IgD-negative memory B cell (primary cell): ENCODE measurements at regions not wholly inside any gene's neighbourhood (a gene's known extent, or its start where the extent isn't known, plus 50 kb on each side); places are given as distances from the start of the nearest gene placed in this dataset.

Source experiments
- H3K27ac Mint-ChIP-seq, 3 donors: one replicate each; pipeline ENCODE4 v1.8.0; 2020 to 2022; ENCODE audit warnings: mild to moderate bottlenecking in 3 of 3, mixed read lengths in 3 of 3, moderate library complexity in 1 of 3
- H3K27me3 Mint-ChIP-seq: one replicate; pipeline ENCODE4 v1.8.0; 2021; ENCODE audit warnings: mixed read lengths
- H3K36me3 Mint-ChIP-seq: one replicate; pipeline ENCODE4 v1.8.0; 2020; ENCODE audit warnings: mild to moderate bottlenecking, mixed read lengths
- H3K4me1 Mint-ChIP-seq, 3 donors: one replicate each; pipeline ENCODE4 v1.8.0; 2020 to 2022; ENCODE audit warnings: mixed read lengths in 3 of 3, mild to moderate bottlenecking in 1 of 3
- H3K4me3 Mint-ChIP-seq, 4 donors: one replicate each; pipeline ENCODE4 v1.8.0; 2020 to 2022; ENCODE audit warnings: mild to moderate bottlenecking in 4 of 4, mixed read lengths in 4 of 4, moderate library complexity in 3 of 4
- H3K9me3 Mint-ChIP-seq, 3 donors: one replicate each; pipeline ENCODE4 v1.8.0; 2020 to 2021; ENCODE audit warnings: mixed read lengths in 3 of 3, mild to moderate bottlenecking in 1 of 3

GRCh38 chr12:115439008-115439601 lies 755.1 kb upstream of the TBX3 start:
- H3K9me3 Mint-ChIP-seq = peaks cover 2 to 5% (median 4%) of the 10 kb centered on the region in 3 donors
- no peaks in the 10 kb centered on the region for H3K4me1 Mint-ChIP-seq
- no peak overlapping the region for H3K4me3 Mint-ChIP-seq
- H3K27me3 Mint-ChIP-seq = no peaks in the 10 kb centered on the region
- H3K36me3 Mint-ChIP-seq = no peaks in the 10 kb centered on the region
- no peak overlapping the region for H3K27ac Mint-ChIP-seq

GRCh38 chr12:115438314-115438713 lies 754.3 kb upstream of the TBX3 start:
- Mint-ChIP-seq H3K27me3 (no peaks in the 10 kb centered on the region), H3K36me3 (no peaks in the 10 kb centered on the region), H3K9me3 (peaks cover 2 to 5% (median 4%) of the 10 kb centered on the region in 3 donors), H3K4me3 (no peak overlapping the region), H3K4me1 (no peaks in the 10 kb centered on the region), H3K27ac (no peak overlapping the region)

GRCh38 chr12:115437061-115437567 lies 753.1 kb upstream of the TBX3 start:
- Mint-ChIP-seq H3K36me3 (no peaks in the 10 kb centered on the region), H3K27me3 (no peaks in the 10 kb centered on the region), H3K9me3 (peaks cover 2 to 5% (median 4%) of the 10 kb centered on the region in 3 donors), H3K4me3 (no peak overlapping the region), H3K4me1 (no peaks in the 10 kb centered on the region), H3K27ac (no peak overlapping the region)

- Mint-ChIP-seq H3K4me1 (no peaks in the 10 kb centered on the region), H3K4me3 (no peak overlapping the region)
Measured at GRCh38 chr12:115433014-115433634, 749.1 kb upstream of the TBX3 start.

GRCh38 chr12:115430636-115431035 lies 746.7 kb upstream of the TBX3 start:
- Mint-ChIP-seq H3K4me3 (no peak overlapping the region), H3K27ac (no peak overlapping the region), H3K36me3 (no peaks in the 10 kb centered on the region), H3K27me3 (no peaks in the 10 kb centered on the region), H3K9me3 (peaks cover 0 to 2% (median 2%) of the 10 kb centered on the region in 3 donors), H3K4me1 (no peaks in the 10 kb centered on the region)

More at GRCh38 chr12:115433014-115433634, 749.1 kb upstream of the TBX3 start:
- peaks cover 0 to 5% (median 0%) of the 10 kb centered on the region in 3 donors for H3K9me3 Mint-ChIP-seq
- no peak overlapping the region for H3K27ac Mint-ChIP-seq
- H3K36me3 Mint-ChIP-seq = no peaks in the 10 kb centered on the region
- H3K27me3 Mint-ChIP-seq = no peaks in the 10 kb centered on the region

- Mint-ChIP-seq H3K9me3 (peaks cover 0 to 2% (median 0%) of the 10 kb centered on the region in 3 donors), H3K36me3 (no peaks in the 10 kb centered on the region), H3K4me1 (no peaks in the 10 kb centered on the region), H3K27me3 (no peaks in the 10 kb centered on the region), H3K27ac (no peak overlapping the region), H3K4me3 (peak overlapping the region in 1 of 4 donors; percentile 19)
Measured at GRCh38 chr12:115426732-115427131, 742.8 kb upstream of the TBX3 start.

GRCh38 chr12:115424003-115424402 lies 740.0 kb upstream of the TBX3 start:
- Mint-ChIP-seq H3K4me1 (no peaks in the 10 kb centered on the region), H3K36me3 (no peaks in the 10 kb centered on the region), H3K27ac (no peak overlapping the region), H3K27me3 (no peaks in the 10 kb centered on the region), H3K9me3 (peaks cover 0 to 2% (median 0%) of the 10 kb centered on the region in 3 donors), H3K4me3 (no peak overlapping the region)

- no peaks in the 10 kb centered on the region for H3K36me3 Mint-ChIP-seq
- no peaks in the 10 kb centered on the region for H3K27me3 Mint-ChIP-seq
- no peaks in the 10 kb centered on the region for H3K4me1 Mint-ChIP-seq
- no peak overlapping the region for H3K4me3 Mint-ChIP-seq
- H3K27ac Mint-ChIP-seq = no peak overlapping the region
- H3K9me3 Mint-ChIP-seq = peaks cover 0 to 2% (median 0%) of the 10 kb centered on the region in 3 donors
Measured at GRCh38 chr12:115423546-115423987, 739.6 kb upstream of the TBX3 start.

GRCh38 chr12:115422845-115423545 lies 739.0 kb upstream of the TBX3 start:
- H3K27ac Mint-ChIP-seq = no peak overlapping the region

GRCh38 chr12:115421796-115422709 lies 738.1 kb upstream of the TBX3 start:
- Mint-ChIP-seq H3K9me3 (peaks cover 0 to 2% (median 0%) of the 10 kb centered on the region in 3 donors), H3K4me3 (no peak overlapping the region), H3K4me1 (no peaks in the 10 kb centered on the region), H3K27ac (no peak overlapping the region), H3K27me3 (no peaks in the 10 kb centered on the region), H3K36me3 (no peaks in the 10 kb centered on the region)

More at GRCh38 chr12:115422845-115423545, 739.0 kb upstream of the TBX3 start:
- Mint-ChIP-seq H3K9me3 (peaks cover 0 to 2% (median 0%) of the 10 kb centered on the region in 3 donors), H3K36me3 (no peaks in the 10 kb centered on the region), H3K4me1 (no peaks in the 10 kb centered on the region), H3K27me3 (no peaks in the 10 kb centered on the region), H3K4me3 (no peak overlapping the region)

- Mint-ChIP-seq H3K9me3 (peaks cover 0 to 9% (median 0%) of the 10 kb centered on the region in 3 donors), H3K4me1 (no peaks in the 10 kb centered on the region), H3K27ac (no peak overlapping the region), H3K27me3 (no peaks in the 10 kb centered on the region), H3K4me3 (no peak overlapping the region), H3K36me3 (no peaks in the 10 kb centered on the region)
Measured at GRCh38 chr12:115421350-115421749, 737.4 kb upstream of the TBX3 start.

GRCh38 chr12:115419145-115419646 lies 735.2 kb upstream of the TBX3 start:
- Mint-ChIP-seq H3K4me1 (no peaks in the 10 kb centered on the region), H3K27me3 (no peaks in the 10 kb centered on the region), H3K4me3 (no peak overlapping the region), H3K27ac (no peak overlapping the region), H3K9me3 (peaks cover 0 to 11% (median 0%) of the 10 kb centered on the region in 3 donors), H3K36me3 (no peaks in the 10 kb centered on the region)

GRCh38 chr12:115417610-115418009 lies 733.6 kb upstream of the TBX3 start:
- Mint-ChIP-seq H3K27ac (no peak overlapping the region), H3K27me3 (no peaks in the 10 kb centered on the region), H3K9me3 (peaks cover 0 to 11% (median 0%) of the 10 kb centered on the region in 3 donors), H3K4me3 (no peak overlapping the region), H3K4me1 (no peaks in the 10 kb centered on the region), H3K36me3 (no peaks in the 10 kb centered on the region)

- no peak overlapping the region for H3K4me3 Mint-ChIP-seq
- H3K27me3 Mint-ChIP-seq = no peaks in the 10 kb centered on the region
- no peaks in the 10 kb centered on the region for H3K4me1 Mint-ChIP-seq
- H3K27ac Mint-ChIP-seq = no peak overlapping the region
- peaks cover 2 to 11% (median 2%) of the 10 kb centered on the region in 3 donors for H3K9me3 Mint-ChIP-seq
- no peaks in the 10 kb centered on the region for H3K36me3 Mint-ChIP-seq
Measured at GRCh38 chr12:115416869-115417268, 732.9 kb upstream of the TBX3 start.
